GM23338 (cell line): ENCODE measurements at regions not wholly inside any gene's neighbourhood (a gene's known extent, or its start where the extent isn't known, plus 50 kb on each side); places are given as distances from the start of the nearest gene placed in this dataset.

Experiments used
- ATAC-seq: fragments of 200-7000 bp; cut with Tn5 transposase; 3 replicates; pipeline ENCODE4 v1.9.1; 2020
- DNase-seq: peaks from one replicate; pipeline ENCODE4 v3.0.0-alpha.2; 2015; ENCODE audit warnings: low spot score
- H2AFZ ChIP-seq: fragments of 200-600 bp; sonication (generic); 2 replicates; pipeline ENCODE4 v1.8.0; 2016; ENCODE audit warnings: antibody characterized with exemption, mild to moderate bottlenecking, moderate library complexity
- H3F3A ChIP-seq: fragments of 200-600 bp; sonication (generic); replicated peaks from 2 replicates; pipeline ENCODE4 v1.8.0; 2017; ENCODE audit warnings: antibody characterized with exemption, mixed run types, low read depth
- H3K27ac ChIP-seq: fragments of 200-600 bp; sonication (generic); 2 replicates; pipeline ENCODE4 v1.6.1; 2016; ENCODE audit warnings: low read depth
- H3K27me3 ChIP-seq: fragments of 200-600 bp; sonication (generic); 2 replicates; pipeline ENCODE4 v1.8.0; 2016; ENCODE audit warnings: mild to moderate bottlenecking, mixed run types, moderate library complexity; ENCODE audit not compliant: insufficient read depth
- H3K36me3 ChIP-seq: fragments of 200-600 bp; sonication (generic); 2 replicates; pipeline ENCODE4 v1.8.0; 2016; ENCODE audit warnings: mild to moderate bottlenecking; ENCODE audit not compliant: insufficient read depth
- H3K4me1 ChIP-seq: fragments of 200-600 bp; sonication (generic); 2 replicates; pipeline ENCODE4 v1.8.0; 2016; ENCODE audit warnings: mild to moderate bottlenecking, moderate library complexity; ENCODE audit not compliant: insufficient read depth
- H3K4me2 ChIP-seq: fragments of 200-600 bp; sonication (generic); 2 replicates; pipeline ENCODE4 v1.7.1; 2017; ENCODE audit warnings: mixed run types
- H3K4me3 ChIP-seq: fragments of 200-600 bp; sonication (generic); 2 replicates; pipeline ENCODE4 v1.6.1; 2016; ENCODE audit warnings: mixed run types
- H3K79me2 ChIP-seq: fragments of 200-600 bp; sonication (generic); replicated peaks from 2 replicates; pipeline ENCODE4 v1.8.0; 2017; ENCODE audit warnings: mild to moderate bottlenecking; ENCODE audit not compliant: insufficient read depth
- H3K9me2 ChIP-seq: fragments of 200-600 bp; sonication (generic); 2 replicates; pipeline ENCODE4 v1.8.0; 2017; ENCODE audit not compliant: insufficient read depth
- H4K20me1 ChIP-seq: fragments of 200-600 bp; sonication (generic); replicated peaks from 2 replicates; pipeline ENCODE4 v1.8.0; 2017; ENCODE audit warnings: mild to moderate bottlenecking; ENCODE audit not compliant: insufficient read depth
- H3K27ac Mint-ChIP-seq: 2 replicates; pipeline ENCODE4 v1.8.0; 2020; ENCODE audit warnings: inconsistent platforms, mild to moderate bottlenecking, moderate library complexity, mixed read lengths
- H3K27me3 Mint-ChIP-seq: 3 replicates; pipeline ENCODE4 v1.8.0; 2022; ENCODE audit warnings: low read depth, mild to moderate bottlenecking, moderate library complexity, mixed read lengths, inconsistent platforms; ENCODE audit not compliant: insufficient read depth, poor library complexity
- H3K36me3 Mint-ChIP-seq: 3 replicates; pipeline ENCODE4 v1.8.0; 2021; ENCODE audit warnings: low read depth, mild to moderate bottlenecking, inconsistent platforms, moderate library complexity, mixed read lengths
- H3K4me1 Mint-ChIP-seq: 3 replicates; pipeline ENCODE4 v1.8.0; 2020; ENCODE audit warnings: mild to moderate bottlenecking, inconsistent platforms, mixed read lengths
- H3K4me3 Mint-ChIP-seq: 3 replicates; pipeline ENCODE4 v1.8.0; 2021; ENCODE audit warnings: moderate library complexity, mild to moderate bottlenecking, inconsistent platforms, mixed read lengths
- H3K9me3 Mint-ChIP-seq: 3 replicates; pipeline ENCODE4 v1.8.0; 2020; ENCODE audit warnings: moderate library complexity, mild to moderate bottlenecking, inconsistent platforms, mixed read lengths
- CTCF ChIP-seq, 2 experiments: fragments of 200-600 bp in 1 of 2; sonication (generic) in 1 of 2; conservative IDR thresholded peaks; 2 replicates each; pipeline versions ENCODE4 v1.5.1 to v1.6.1; 2016 to 2017; ENCODE audit warnings: antibody characterized with exemption in 2 of 2, low read depth in 2 of 2, mild to moderate bottlenecking in 2 of 2, moderate library complexity in 1 of 2
- ETS1 ChIP-seq: IDR thresholded peaks from 2 replicates; pipeline ENCODE4 v1.6.1; 2016; ENCODE audit warnings: antibody characterized with exemption
- JUNB ChIP-seq: IDR thresholded peaks from one replicate; pipeline ENCODE4 v1.6.1; 2016; ENCODE audit warnings: antibody characterized with exemption; ENCODE audit not compliant: unreplicated experiment
- POLR2AphosphoS5 ChIP-seq: IDR thresholded peaks from 2 replicates; pipeline ENCODE4 v1.6.1; 2016; ENCODE audit warnings: antibody characterized with exemption, low read depth
- ZNF114 ChIP-seq: fragments of 250-450 bp; sonication (Bioruptor Pico); IDR thresholded peaks from 2 replicates; pipeline ENCODE4 v1.5.0; 2020; ENCODE audit warnings: mild to moderate bottlenecking, moderate library complexity
- ZNF331 ChIP-seq: fragments of 250-450 bp; sonication (Bioruptor Pico); IDR thresholded peaks from 2 replicates; pipeline ENCODE4 v1.5.0; 2020; ENCODE audit warnings: low read depth, mild to moderate bottlenecking, moderate library complexity
- TF ChIP-seq, protein P1 (sequence below): fragments of 250-450 bp; sonication (Bioruptor Pico); IDR thresholded peaks from 2 replicates; pipeline ENCODE4 v1.5.0; 2020; ENCODE audit warnings: mild to moderate bottlenecking, moderate library complexity

GRCh38 chr3:102174832-102175374, 259.9 kb upstream of the ZPLD1 start (continued):
- TF ChIP-seq, protein P1, sequence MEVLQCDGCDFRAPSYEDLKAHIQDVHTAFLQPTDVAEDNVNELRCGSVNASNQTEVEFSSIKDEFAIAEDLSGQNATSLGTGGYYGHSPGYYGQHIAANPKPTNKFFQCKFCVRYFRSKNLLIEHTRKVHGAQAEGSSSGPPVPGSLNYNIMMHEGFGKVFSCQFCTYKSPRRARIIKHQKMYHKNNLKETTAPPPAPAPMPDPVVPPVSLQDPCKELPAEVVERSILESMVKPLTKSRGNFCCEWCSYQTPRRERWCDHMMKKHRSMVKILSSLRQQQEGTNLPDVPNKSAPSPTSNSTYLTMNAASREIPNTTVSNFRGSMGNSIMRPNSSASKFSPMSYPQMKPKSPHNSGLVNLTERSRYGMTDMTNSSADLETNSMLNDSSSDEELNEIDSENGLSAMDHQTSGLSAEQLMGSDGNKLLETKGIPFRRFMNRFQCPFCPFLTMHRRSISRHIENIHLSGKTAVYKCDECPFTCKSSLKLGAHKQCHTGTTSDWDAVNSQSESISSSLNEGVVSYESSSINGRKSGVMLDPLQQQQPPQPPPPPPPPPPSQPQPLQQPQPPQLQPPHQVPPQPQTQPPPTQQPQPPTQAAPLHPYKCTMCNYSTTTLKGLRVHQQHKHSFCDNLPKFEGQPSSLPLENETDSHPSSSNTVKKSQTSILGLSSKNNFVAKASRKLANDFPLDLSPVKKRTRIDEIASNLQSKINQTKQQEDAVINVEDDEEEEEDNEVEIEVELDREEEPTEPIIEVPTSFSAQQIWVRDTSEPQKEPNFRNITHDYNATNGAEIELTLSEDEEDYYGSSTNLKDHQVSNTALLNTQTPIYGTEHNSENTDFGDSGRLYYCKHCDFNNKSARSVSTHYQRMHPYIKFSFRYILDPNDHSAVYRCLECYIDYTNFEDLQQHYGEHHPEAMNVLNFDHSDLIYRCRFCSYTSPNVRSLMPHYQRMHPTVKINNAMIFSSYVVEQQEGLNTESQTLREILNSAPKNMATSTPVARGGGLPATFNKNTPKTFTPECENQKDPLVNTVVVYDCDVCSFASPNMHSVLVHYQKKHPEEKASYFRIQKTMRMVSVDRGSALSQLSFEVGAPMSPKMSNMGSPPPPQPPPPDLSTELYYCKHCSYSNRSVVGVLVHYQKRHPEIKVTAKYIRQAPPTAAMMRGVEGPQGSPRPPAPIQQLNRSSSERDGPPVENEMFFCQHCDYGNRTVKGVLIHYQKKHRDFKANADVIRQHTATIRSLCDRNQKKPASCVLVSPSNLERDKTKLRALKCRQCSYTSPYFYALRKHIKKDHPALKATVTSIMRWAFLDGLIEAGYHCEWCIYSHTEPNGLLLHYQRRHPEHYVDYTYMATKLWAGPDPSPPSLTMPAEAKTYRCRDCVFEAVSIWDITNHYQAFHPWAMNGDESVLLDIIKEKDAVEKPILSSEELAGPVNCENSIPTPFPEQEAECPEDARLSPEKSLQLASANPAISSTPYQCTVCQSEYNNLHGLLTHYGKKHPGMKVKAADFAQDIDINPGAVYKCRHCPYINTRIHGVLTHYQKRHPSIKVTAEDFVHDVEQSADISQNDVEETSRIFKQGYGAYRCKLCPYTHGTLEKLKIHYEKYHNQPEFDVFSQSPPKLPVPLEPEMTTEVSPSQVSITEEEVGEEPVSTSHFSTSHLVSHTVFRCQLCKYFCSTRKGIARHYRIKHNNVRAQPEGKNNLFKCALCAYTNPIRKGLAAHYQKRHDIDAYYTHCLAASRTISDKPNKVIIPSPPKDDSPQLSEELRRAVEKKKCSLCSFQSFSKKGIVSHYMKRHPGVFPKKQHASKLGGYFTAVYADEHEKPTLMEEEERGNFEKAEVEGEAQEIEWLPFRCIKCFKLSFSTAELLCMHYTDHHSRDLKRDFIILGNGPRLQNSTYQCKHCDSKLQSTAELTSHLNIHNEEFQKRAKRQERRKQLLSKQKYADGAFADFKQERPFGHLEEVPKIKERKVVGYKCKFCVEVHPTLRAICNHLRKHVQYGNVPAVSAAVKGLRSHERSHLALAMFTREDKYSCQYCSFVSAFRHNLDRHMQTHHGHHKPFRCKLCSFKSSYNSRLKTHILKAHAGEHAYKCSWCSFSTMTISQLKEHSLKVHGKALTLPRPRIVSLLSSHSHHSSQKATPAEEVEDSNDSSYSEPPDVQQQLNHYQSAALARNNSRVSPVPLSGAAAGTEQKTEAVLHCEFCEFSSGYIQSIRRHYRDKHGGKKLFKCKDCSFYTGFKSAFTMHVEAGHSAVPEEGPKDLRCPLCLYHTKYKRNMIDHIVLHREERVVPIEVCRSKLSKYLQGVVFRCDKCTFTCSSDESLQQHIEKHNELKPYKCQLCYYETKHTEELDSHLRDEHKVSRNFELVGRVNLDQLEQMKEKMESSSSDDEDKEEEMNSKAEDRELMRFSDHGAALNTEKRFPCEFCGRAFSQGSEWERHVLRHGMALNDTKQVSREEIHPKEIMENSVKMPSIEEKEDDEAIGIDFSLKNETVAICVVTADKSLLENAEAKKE (CRISPR knock-in tag): no peak
- no peak for TF ChIP-seq CTCF (conservative IDR thresholded peaks at IDR 0.05; ENCODE audit: low read depth in 2 of 2)

- Histone ChIP-seq H2AFZ (no peak overlapping the region), H3K4me3 (no peak overlapping the region), H3K9me2 (no peaks in the 10 kb centered on the region; the same call in 1 of the 2 replicates), H3K27ac (no peak overlapping the region), H3F3A (no peaks in the 10 kb centered on the region), H3K27me3 (no peaks in the 10 kb centered on the region), H3K79me2 (no peaks in the 10 kb centered on the region), H3K4me1 (peaks cover 4% of the 10 kb centered on the region; the same call in 1 of the 2 replicates), H3K4me2 (no peak overlapping the region), H4K20me1 (no peaks in the 10 kb centered on the region), H3K36me3 (no peaks in the 10 kb centered on the region)
- ATAC-seq: no peak
- no peak overlapping the region for H3K4me3 Mint-ChIP-seq
- H3K9me3 Mint-ChIP-seq: no peaks in the 10 kb centered on the region
- no peaks in the 10 kb centered on the region for H3K4me1 Mint-ChIP-seq
- no peaks in the 10 kb centered on the region for H3K36me3 Mint-ChIP-seq
- no peak for DNase-seq
- TF ChIP-seq CTCF (conservative IDR thresholded peaks at IDR 0.05; ENCODE audit: low read depth in 2 of 2) (no peak), ETS1 (no peak), ZNF331 (CRISPR knock-in tag) (no peak), POLR2AphosphoS5 (no peak), ZNF114 (CRISPR knock-in tag) (no peak), JUNB (no peak)
- no peaks in the 10 kb centered on the region for H3K27me3 Mint-ChIP-seq
- H3K27ac Mint-ChIP-seq: no peak overlapping the region
These were observed 258.3 kb upstream of the ZPLD1 start for GRCh38 chr3:102176333-102177050.
